NOMO-1 treated with dmso at 0.1 percent for 144 hours (cell line): ENCODE measurements at regions not wholly inside any gene's neighbourhood (a gene's known extent, or its start where the extent isn't known, plus 50 kb on each side); places are given as distances from the start of the nearest gene placed in this dataset.
A peak's percentile ranks its signal among the peaks of the same experiment; 100 is the strongest.
"Not testable (repeated sequence)": the region's sequence is repeated elsewhere in the genome, so short reads cannot be mapped to it uniquely, and the experiment has no call there.

ENCODE experiments used
- DNase-seq: peaks from one replicate; lab custom pipeline; 2025; ENCODE audit not compliant: unreplicated experiment; lab: John Stamatoyannopoulos, UW

DNA sequence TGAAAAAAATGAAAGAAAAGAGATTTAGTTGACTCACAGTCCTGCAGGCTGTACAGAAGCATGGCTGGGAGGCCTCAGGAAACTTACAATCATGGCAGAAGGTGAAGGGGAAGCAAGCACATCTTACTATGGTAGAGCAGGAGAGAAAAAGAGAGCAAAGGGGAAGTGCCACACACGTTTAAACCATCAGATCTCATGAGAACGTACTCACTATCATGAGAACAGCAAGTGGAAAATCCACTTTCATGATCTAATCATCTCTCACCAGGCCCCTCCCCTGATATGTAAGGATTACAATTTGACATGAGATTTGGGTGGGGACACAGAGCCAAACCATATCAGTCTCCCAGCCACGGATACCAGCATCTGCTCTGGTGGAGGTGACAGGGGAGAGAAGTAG, 50.8 kb upstream of the CPOX start:
- no peak for DNase-seq

DNA sequence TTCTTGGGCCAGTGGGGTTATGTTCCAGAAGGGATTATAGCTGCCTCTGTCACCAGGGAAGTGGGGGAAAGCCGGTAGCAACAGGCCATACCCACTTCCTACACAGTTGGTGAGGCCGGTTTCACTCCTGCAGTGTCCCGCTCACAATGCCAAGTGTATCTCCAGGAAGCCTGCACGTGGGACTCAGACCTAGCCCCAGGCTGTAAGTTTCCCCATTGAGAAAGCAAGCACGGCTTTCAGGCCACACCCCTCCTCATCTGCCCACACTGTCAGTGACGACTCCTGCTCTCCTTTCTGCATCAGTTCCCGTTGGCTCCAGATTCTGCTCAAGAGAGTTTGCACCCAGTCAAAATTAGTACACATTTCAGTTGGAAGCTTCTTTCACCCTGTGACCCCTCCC, 51.6 kb upstream of the CPOX start:
- no peak for DNase-seq

- DNase-seq, result no peak
These were observed 53.3 kb upstream of the CPOX start for GRCh38 chr3:98646680-98647079.

DNA sequence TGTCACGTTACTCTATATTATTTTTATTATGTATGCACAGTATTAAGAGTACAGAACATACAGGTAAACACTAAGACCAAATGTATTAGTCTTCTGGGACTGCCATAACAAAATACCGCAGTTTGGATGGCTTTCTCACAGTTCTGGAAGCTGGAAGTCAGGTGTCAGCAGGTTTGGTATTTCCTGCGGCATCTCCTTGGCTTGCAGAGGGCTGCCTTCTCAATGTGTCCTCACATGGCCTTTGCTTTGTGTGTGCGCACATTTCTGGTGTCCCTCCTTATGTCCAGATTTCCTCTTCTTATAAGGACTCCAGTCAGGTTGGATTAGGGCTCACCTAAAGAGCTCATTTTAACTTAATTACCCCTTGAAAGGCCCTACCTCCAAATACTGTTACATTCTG, 53.8 kb upstream of the CPOX start:
- DNase-seq, result no peak

DNA sequence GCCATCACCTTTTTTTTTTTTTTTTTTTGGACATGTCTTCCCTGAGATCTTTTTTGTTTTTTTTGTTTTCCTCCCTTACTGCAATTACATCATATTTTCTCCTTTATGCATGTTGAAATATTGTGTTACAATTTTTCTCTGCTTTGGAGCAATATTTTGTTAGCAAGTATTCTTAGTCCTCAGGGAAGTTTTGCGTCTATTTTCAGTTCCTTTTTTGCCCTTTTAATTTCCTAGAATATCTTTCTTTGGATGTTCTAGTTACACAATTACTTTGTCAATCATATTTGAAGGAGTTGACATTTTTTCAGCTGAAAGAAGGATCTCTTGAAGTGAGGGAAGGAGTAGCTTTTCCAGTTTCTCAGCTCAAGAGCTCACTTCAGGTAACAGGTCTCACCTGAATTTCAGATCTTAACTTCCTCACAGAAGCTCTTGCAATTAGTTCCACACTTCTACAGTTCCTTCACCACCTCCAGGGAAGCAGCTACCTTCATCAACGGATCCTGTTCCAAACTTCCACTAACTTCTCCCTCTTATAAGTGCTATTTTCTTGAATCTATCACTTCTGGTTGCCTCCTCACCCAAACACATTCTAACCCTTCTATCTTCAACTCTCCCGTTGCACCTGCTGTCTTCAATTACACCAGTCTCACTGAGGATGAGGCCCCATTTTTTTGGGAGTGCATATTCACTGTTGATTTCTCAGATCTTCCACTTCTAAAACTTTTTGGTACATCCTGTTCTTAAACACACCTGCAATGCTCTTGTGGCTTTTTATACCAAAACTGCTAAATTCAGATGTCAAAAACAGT, 57.8 kb upstream of the CPOX start:
- DNase-seq, result peak; percentile 27

- DNase-seq, result no peak
These were observed 58.3 kb upstream of the CPOX start for GRCh38 chr3:98651780-98652077.

DNA sequence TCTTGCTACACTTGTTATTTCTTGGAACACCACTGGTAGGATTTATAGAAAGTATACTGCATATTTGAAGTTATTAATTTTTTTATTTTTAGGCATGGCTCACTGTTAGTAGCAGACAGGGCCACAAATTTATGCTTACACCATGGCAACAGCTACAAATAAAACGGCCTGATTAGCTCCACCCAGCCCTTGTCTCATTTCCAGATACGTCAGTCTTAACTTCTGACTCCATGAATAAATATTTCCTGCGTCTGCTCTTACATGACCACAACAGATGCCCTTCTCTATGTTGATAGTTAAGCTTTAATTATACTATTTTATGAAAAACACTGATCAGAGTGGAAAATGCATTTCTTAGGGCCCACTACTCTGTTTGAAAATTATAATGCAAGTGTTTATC, 62.3 kb upstream of the CPOX start:
- DNase-seq, result no peak

DNA sequence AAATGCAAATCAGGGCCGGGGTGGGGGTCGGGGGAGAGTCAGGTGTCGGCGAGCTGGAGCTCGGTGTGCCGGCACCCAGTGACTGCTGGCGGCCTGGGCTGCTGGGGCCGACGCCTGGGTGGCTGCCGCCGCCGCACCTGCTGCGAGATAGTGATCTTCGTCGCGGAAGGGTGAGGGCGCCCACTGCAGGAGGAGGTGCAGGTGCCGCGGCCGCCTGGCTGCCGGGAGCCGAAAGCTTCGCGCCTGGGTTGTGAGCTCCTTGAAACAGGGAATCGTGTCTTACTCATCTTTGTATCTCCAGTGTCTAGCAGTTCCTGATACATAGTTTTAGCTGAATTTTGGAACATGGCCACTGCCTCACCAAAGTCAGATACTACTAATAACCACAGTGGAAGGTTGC, 64.0 kb upstream of the CPOX start:
- DNase-seq, result no peak

DNA sequence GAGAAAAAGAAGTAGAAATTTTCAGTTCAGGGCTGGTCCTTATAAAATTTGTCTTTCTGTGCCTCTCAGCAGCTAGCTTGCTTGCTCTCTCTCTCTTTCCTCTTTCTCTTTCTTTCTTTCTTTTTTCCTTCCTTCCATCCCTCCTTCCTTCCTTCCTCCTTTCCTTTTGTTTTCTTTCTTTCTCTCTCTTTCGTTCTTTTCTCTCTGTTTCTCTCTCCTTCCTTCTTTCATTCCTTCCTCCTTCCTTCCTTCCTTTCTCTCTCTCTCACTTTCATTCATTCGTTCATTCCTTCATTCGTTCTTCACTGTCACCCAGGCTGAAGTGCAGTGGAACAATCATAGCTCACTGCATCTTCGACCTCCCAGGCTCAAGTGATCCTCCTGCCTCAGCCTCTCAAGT, 69.3 kb upstream of the CPOX start:
- DNase-seq, result no peak

- no peak for DNase-seq
These were observed 76.6 kb upstream of the CPOX start for GRCh38 chr3:98670020-98670419.

DNA sequence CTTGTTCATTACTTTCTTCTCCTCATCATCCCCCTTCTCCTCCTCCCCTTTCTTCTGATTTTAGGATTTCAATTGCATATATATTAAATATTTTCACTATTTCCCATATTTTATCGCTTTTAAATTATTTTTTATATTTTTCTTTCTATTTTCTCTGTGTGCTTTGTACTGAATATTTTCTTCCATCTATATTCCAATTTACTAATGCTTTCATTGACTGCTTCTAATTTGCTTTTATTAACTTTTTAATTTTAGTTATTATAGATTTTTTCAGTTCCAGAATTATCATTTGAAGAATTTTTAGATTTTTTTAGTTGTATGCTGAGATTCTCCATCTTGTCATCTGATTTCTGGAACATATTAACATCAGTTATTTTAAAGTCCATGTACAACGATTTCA, 83.2 kb upstream of the ST3GAL6 start:
- no peak for DNase-seq

DNA sequence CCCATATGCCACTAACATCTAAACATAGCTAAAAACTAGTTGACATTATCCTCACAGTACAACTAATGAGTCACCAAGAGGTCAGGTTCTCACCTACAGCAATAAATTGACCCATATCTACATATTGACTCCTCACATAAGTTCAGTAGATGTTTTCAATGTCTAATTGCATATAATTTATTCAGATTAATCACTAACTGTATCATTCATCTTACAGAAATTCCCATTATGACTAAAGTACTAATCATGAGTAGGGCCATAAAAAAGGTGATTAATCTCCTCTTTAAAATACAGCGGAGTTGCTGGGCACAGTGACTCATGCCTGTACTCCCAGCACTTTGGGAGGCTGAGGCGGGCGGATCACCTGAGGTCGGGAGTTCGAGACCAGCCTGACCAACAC, 82.4 kb upstream of the ST3GAL6 start:
- DNase-seq, result no peak

DNA sequence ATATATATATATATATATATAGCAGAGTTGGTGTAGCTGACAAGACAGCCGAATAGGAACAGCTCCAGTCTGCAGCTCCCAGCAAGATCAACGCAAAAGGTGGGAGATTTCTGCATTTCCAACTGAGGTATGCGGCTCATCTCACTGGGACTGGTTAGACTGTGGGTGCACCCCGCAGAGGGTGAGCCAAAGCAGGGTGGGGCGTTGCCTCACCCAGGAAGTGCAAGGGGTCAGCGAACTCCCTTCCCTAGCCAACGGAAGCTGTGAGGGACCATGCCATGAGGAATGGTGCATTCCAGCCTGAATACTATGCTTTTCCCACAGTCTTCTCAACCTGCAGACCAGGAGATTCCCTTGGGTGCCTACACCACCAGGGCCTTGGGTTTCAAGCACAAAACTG, 81.7 kb upstream of the ST3GAL6 start:
- DNase-seq, result no peak

DNA sequence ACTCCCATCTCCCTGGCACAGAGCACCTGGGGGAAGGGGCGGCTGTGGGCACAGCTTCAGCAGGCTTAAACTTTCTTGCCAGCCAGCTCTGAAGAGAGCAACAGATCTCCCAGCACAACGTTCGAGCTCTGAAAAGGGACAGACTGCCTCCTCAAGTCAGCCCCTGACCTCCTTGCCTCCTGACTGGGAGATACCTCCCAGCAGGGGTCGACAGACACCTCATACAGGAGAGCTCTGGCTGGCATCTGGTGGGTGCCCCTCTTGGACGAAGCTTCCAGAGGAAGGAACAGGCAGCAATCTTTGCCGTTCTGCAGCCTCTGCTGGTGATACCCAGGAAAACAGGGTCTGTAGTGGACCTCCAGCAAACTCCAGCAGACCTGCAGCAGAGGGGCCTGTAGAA, 80.7 kb upstream of the ST3GAL6 start:
- DNase-seq, result not testable (repeated sequence)

- DNase-seq, result no peak
These were observed 74.8 kb upstream of the ST3GAL6 start for GRCh38 chr3:98688363-98688762.

DNA sequence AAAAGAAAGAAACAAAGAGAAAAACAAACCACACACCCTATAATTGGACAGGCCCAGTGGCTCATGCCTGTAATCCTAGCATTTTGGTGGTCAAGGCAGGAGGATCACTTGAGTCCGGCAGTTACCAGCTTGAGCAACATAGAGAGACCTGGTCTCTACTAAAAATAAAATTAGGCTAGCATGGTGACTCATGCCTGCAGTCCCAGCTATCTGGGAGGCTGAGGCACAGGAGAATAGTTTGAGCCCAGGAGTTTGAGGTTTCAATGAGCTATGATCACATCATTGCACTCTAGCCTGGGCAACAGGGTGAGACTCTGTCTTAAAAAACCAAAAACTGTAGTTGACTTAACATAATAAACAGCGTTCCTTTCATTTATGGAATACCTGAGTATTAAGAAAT, 72.3 kb upstream of the ST3GAL6 start:
- no peak for DNase-seq

- DNase-seq, result no peak
These were observed 71.2 kb upstream of the ST3GAL6 start for GRCh38 chr3:98691897-98692296.

DNA sequence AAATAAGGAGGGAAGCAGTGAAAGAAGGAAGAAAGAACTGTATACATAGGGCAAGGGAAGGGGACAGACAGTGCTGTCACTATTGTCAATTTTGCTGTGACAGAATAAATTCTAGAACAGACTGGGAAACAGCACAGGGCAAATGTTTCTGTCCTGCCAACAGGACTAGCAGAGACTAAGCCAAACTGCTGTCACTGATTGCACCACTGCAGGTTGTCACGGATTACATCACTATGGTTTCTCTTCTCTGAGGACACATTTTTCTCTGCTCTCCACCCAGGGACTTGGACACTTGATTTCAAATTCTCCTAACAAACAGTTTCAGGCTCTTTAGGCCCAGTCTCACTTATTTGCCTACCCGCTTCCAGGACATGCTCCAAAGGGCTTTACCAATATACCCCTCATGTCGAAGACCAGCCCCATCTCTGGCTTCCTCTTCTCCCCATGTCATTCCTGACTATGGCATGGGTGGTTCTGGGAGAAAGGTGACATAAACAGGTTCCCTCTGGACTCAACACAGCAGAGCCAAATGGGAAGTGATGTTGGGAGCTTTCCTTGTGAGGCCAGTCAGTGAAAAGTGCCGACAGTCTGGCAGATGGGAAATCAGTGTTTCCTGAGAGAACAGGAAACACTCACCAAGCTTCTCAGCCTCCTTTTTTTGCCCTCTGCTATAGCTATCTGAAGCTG, 70.2 kb upstream of the ST3GAL6 start:
- DNase-seq, result no peak

DNA sequence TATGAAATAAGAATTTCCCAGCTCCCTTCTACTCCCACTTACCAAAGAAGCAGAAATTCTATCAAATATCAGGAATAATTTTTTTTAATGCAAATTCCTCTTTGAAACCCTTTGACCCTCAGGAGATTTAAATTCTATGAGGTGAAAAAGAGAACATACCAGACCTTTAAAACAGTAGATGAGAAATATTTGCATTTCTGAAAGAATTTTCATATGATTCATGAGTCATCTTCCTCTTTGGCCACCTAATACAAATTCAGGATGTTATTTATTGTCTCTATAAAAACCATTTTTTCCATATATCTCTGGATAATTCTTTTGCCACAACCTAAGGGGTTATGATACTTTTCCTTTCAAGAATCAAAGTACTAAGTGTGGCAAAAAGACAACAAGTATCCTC, 67.3 kb upstream of the ST3GAL6 start:
- no peak for DNase-seq

GRCh38 chr3:98696296-98696695, 66.8 kb upstream of the ST3GAL6 start:
- DNase-seq, result not testable (repeated sequence)

- DNase-seq, result no peak
These were observed 65.9 kb upstream of the ST3GAL6 start for GRCh38 chr3:98697225-98697624.

- DNase-seq, result no peak
These were observed 64.0 kb upstream of the ST3GAL6 start for GRCh38 chr3:98699132-98699531.

DNA sequence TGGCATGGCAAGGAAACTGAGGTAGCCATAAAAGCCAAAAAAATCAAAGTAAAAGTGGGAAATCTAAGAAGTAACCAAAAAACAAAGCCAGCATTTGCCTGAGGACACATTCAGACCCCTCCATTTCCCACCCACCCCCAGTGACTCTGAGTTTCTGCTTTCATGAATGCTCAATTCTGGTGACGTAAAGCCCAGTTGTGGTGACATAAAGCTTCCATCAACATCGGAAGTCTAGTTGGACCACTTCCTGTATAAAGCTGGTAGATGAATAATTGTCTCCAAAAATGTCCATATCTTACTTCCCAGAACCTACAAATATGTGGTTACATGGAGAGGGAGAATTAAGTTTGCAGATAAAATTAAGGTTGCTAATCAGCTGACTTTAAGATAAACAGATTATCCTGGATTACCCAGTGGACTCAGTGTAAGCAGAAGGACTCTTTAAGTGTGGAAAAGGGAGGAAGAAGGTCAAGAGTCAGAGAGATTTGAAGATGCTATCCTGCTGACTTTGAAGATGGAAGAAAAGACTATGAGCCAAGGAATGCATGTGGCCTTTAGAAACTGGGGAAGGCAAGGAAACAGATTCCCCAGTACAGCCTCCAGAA, 62.0 kb upstream of the ST3GAL6 start:
- DNase-seq, result no peak
